ENCODE measurements at regions not wholly inside any gene's neighbourhood (a gene's known extent, or its start where the extent isn't known, plus 50 kb on each side); places are given as distances from the start of the nearest gene placed in this dataset.

GRCh38 chr9:105828171-105828570 lies 133.8 kb downstream of the TMEM38B start:
- CTCF ChIA-PET, result interaction anchor here (1.3 kb wide), 1 partner anchor 14 kb away, joined by 3 read pairs; no protein-coding TSS in a partner anchor
- no peak for TF ChIP-seq ZBTB43 (CRISPR knock-in tag; IDR thresholded peaks at IDR 0.05)
- no peak for TF ChIP-seq PREB (CRISPR knock-in tag; IDR thresholded peaks at IDR 0.05; ENCODE audit: borderline replicate concordance)
- no peak for TF ChIP-seq CREB1 (CRISPR knock-in tag; IDR thresholded peaks at IDR 0.05)
- TF ChIP-seq FOXP1 (CRISPR knock-in tag; IDR thresholded peaks at IDR 0.05; ENCODE audit: borderline replicate concordance), result no peak
- TF ChIP-seq, protein P1, sequence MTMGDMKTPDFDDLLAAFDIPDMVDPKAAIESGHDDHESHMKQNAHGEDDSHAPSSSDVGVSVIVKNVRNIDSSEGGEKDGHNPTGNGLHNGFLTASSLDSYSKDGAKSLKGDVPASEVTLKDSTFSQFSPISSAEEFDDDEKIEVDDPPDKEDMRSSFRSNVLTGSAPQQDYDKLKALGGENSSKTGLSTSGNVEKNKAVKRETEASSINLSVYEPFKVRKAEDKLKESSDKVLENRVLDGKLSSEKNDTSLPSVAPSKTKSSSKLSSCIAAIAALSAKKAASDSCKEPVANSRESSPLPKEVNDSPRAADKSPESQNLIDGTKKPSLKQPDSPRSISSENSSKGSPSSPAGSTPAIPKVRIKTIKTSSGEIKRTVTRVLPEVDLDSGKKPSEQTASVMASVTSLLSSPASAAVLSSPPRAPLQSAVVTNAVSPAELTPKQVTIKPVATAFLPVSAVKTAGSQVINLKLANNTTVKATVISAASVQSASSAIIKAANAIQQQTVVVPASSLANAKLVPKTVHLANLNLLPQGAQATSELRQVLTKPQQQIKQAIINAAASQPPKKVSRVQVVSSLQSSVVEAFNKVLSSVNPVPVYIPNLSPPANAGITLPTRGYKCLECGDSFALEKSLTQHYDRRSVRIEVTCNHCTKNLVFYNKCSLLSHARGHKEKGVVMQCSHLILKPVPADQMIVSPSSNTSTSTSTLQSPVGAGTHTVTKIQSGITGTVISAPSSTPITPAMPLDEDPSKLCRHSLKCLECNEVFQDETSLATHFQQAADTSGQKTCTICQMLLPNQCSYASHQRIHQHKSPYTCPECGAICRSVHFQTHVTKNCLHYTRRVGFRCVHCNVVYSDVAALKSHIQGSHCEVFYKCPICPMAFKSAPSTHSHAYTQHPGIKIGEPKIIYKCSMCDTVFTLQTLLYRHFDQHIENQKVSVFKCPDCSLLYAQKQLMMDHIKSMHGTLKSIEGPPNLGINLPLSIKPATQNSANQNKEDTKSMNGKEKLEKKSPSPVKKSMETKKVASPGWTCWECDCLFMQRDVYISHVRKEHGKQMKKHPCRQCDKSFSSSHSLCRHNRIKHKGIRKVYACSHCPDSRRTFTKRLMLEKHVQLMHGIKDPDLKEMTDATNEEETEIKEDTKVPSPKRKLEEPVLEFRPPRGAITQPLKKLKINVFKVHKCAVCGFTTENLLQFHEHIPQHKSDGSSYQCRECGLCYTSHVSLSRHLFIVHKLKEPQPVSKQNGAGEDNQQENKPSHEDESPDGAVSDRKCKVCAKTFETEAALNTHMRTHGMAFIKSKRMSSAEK (CRISPR knock-in tag; IDR thresholded peaks at IDR 0.05; ENCODE audit: borderline replicate concordance), result no peak
- no peak for TF ChIP-seq MYBL2 (CRISPR knock-in tag; IDR thresholded peaks at IDR 0.05)
- TF ChIP-seq, protein P2, sequence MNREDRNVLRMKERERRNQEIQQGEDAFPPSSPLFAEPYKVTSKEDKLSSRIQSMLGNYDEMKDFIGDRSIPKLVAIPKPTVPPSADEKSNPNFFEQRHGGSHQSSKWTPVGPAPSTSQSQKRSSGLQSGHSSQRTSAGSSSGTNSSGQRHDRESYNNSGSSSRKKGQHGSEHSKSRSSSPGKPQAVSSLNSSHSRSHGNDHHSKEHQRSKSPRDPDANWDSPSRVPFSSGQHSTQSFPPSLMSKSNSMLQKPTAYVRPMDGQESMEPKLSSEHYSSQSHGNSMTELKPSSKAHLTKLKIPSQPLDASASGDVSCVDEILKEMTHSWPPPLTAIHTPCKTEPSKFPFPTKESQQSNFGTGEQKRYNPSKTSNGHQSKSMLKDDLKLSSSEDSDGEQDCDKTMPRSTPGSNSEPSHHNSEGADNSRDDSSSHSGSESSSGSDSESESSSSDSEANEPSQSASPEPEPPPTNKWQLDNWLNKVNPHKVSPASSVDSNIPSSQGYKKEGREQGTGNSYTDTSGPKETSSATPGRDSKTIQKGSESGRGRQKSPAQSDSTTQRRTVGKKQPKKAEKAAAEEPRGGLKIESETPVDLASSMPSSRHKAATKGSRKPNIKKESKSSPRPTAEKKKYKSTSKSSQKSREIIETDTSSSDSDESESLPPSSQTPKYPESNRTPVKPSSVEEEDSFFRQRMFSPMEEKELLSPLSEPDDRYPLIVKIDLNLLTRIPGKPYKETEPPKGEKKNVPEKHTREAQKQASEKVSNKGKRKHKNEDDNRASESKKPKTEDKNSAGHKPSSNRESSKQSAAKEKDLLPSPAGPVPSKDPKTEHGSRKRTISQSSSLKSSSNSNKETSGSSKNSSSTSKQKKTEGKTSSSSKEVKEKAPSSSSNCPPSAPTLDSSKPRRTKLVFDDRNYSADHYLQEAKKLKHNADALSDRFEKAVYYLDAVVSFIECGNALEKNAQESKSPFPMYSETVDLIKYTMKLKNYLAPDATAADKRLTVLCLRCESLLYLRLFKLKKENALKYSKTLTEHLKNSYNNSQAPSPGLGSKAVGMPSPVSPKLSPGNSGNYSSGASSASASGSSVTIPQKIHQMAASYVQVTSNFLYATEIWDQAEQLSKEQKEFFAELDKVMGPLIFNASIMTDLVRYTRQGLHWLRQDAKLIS (CRISPR knock-in tag; IDR thresholded peaks at IDR 0.05; ENCODE audit: borderline replicate concordance), result no peak
- TF ChIP-seq, protein P3, sequence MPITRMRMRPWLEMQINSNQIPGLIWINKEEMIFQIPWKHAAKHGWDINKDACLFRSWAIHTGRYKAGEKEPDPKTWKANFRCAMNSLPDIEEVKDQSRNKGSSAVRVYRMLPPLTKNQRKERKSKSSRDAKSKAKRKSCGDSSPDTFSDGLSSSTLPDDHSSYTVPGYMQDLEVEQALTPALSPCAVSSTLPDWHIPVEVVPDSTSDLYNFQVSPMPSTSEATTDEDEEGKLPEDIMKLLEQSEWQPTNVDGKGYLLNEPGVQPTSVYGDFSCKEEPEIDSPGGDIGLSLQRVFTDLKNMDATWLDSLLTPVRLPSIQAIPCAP (CRISPR knock-in tag; IDR thresholded peaks at IDR 0.05), result no peak
- TF ChIP-seq, protein P4, sequence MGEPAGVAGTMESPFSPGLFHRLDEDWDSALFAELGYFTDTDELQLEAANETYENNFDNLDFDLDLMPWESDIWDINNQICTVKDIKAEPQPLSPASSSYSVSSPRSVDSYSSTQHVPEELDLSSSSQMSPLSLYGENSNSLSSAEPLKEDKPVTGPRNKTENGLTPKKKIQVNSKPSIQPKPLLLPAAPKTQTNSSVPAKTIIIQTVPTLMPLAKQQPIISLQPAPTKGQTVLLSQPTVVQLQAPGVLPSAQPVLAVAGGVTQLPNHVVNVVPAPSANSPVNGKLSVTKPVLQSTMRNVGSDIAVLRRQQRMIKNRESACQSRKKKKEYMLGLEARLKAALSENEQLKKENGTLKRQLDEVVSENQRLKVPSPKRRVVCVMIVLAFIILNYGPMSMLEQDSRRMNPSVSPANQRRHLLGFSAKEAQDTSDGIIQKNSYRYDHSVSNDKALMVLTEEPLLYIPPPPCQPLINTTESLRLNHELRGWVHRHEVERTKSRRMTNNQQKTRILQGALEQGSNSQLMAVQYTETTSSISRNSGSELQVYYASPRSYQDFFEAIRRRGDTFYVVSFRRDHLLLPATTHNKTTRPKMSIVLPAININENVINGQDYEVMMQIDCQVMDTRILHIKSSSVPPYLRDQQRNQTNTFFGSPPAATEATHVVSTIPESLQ (CRISPR knock-in tag; IDR thresholded peaks at IDR 0.05), result no peak
- TF ChIP-seq USF2 (CRISPR knock-in tag; IDR thresholded peaks at IDR 0.05), result no peak
- TF ChIP-seq, protein P5, sequence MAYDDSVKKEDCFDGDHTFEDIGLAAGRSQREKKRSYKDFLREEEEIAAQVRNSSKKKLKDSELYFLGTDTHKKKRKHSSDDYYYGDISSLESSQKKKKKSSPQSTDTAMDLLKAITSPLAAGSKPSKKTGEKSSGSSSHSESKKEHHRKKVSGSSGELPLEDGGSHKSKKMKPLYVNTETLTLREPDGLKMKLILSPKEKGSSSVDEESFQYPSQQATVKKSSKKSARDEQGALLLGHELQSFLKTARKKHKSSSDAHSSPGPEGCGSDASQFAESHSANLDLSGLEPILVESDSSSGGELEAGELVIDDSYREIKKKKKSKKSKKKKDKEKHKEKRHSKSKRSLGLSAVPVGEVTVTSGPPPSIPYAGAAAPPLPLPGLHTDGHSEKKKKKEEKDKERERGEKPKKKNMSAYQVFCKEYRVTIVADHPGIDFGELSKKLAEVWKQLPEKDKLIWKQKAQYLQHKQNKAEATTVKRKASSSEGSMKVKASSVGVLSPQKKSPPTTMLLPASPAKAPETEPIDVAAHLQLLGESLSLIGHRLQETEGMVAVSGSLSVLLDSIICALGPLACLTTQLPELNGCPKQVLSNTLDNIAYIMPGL (CRISPR knock-in tag; IDR thresholded peaks at IDR 0.05), result no peak
- no peak for TF ChIP-seq SMAD4 (CRISPR knock-in tag; IDR thresholded peaks at IDR 0.05)
- TF ChIP-seq ELF4 (CRISPR knock-in tag; IDR thresholded peaks at IDR 0.05; ENCODE audit: low read depth), result no peak
- TF ChIP-seq GABPB1 (CRISPR knock-in tag; IDR thresholded peaks at IDR 0.05), result no peak
- no peak for TF ChIP-seq E2F5 (CRISPR knock-in tag; IDR thresholded peaks at IDR 0.05)
- no peak for TF ChIP-seq NR2C2 (CRISPR knock-in tag; IDR thresholded peaks at IDR 0.05)
- no peak for TF ChIP-seq ATF1 (CRISPR knock-in tag; IDR thresholded peaks at IDR 0.05)
- no peak for TF ChIP-seq FOXK1 (CRISPR knock-in tag; IDR thresholded peaks at IDR 0.05)
- no peak for TF ChIP-seq HMGA2 (CRISPR knock-in tag; IDR thresholded peaks at IDR 0.05)
- Mint-ChIP-seq H3K36me3 (no peaks in the 10 kb centered on the region), H3K27me3 (ENCODE audit: low read depth) (no peaks in the 10 kb centered on the region), H3K4me1 (no peaks in the 10 kb centered on the region), H3K4me3 (no peak overlapping the region), H3K27ac (no peak overlapping the region), H3K9me3 (no peaks in the 10 kb centered on the region)
- no peak for ATAC-seq
- no peak for DNase-seq (ENCODE audit: low spot score)
- POLR2A ChIA-PET, result no interaction called here

Measured in WTC11 (cell line).